ENCODE measurements at regions not wholly inside any gene's neighbourhood (a gene's known extent, or its start where the extent isn't known, plus 50 kb on each side); places are given as distances from the start of the nearest gene placed in this dataset. TPM values are rescaled to one million over a fixed set of nuclear protein-coding genes. Genes with fewer than 3 reads are reported as not detected.
A peak's percentile ranks its signal among the peaks of the same experiment; 100 is the strongest.

Small RNAs in the stretch of these regions (small RNA-seq; reads per million reads assigned to genes)
- 120 reads per million, percentile 97 among the genes with 10 or more reads in this experiment for gene MIR181A1
- gene MIR181B1: 12.8 reads per million, percentile 92 among the genes with 10 or more reads in this experiment
- gene RNU6-778P: not detected

Data from skeletal muscle satellite cell (primary cell).